ENCODE measurements at regions not wholly inside any gene's neighbourhood (a gene's known extent, or its start where the extent isn't known, plus 50 kb on each side); places are given as distances from the start of the nearest gene placed in this dataset.

DNA sequence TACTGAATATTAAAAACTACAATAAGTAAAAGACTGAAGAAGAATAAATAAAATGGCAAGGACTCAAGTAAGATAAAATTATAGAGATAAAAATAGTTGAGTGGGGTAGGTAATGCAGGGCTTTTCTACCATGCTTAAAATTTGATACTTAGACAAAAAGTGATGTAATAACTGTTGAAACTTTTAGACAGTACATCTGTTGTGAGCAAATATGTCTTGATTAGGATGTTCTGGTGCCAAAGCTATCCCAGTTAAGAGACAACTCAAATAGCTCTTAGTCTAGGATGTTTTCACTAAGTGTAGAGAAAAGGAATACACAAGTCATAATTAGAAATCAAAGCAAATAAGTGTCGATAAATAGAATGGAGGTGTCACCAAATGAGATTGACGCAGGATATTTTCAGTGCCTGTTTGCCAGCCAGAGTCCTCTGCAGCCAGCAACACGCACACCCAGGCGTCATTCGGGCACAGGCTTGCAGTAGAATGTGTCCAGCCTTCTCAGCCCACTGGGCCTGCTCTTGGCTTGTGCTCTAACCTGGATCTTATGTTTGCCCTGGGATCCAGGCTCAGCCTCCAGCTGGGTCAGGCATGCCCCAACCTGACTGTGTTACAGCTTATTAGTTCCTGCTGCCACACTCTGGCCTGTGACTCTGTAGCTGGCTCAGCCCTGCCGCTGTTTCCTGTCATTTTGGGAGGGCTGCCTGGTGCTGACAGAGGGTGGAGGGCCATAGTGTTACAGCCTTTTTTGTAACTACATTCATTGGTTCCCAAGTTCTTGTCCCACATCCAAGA, 766.2 kb downstream of the PCDH17 start:
- TF ChIP-seq EZH2phosphoT487 (IDR thresholded peaks at IDR 0.05; ENCODE audit: borderline replicate concordance, low read length) (no peak), EZH2 (IDR thresholded peaks at IDR 0.05; ENCODE audit: low read length, unreplicated experiment) (no peak)
- TF ChIP-seq, protein P1, sequence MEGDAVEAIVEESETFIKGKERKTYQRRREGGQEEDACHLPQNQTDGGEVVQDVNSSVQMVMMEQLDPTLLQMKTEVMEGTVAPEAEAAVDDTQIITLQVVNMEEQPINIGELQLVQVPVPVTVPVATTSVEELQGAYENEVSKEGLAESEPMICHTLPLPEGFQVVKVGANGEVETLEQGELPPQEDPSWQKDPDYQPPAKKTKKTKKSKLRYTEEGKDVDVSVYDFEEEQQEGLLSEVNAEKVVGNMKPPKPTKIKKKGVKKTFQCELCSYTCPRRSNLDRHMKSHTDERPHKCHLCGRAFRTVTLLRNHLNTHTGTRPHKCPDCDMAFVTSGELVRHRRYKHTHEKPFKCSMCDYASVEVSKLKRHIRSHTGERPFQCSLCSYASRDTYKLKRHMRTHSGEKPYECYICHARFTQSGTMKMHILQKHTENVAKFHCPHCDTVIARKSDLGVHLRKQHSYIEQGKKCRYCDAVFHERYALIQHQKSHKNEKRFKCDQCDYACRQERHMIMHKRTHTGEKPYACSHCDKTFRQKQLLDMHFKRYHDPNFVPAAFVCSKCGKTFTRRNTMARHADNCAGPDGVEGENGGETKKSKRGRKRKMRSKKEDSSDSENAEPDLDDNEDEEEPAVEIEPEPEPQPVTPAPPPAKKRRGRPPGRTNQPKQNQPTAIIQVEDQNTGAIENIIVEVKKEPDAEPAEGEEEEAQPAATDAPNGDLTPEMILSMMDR (conservative IDR thresholded peaks at IDR 0.05; ENCODE audit: low read depth, low read length), result no peak
- ChIA-PET CTCF (no interaction called here), POLR2A (ENCODE audit: unreplicated experiment) (no interaction called here)
- Histone ChIP-seq H3K27ac (ENCODE audit: low read length) (no peak overlapping the region), H3F3A (ENCODE audit: low read length, unreplicated experiment) (no peaks in the 10 kb centered on the region), H3K4me1 (ENCODE audit: insufficient read depth, low read length) (no peaks in the 10 kb centered on the region), H2AFZ (ENCODE audit: low read length) (no peak overlapping the region), H3K27me3 (ENCODE audit: low read length) (no peaks in the 10 kb centered on the region), H3K9me2 (replicated peaks; ENCODE audit: low read length) (no peaks in the 10 kb centered on the region), H3K4me2 (ENCODE audit: low read length) (no peak overlapping the region), H3K9me3 (ENCODE audit: low read length) (no peaks in the 10 kb centered on the region), H3K36me3 (ENCODE audit: low read depth, low read length) (no peaks in the 10 kb centered on the region), H3K79me2 (ENCODE audit: low read length) (no peaks in the 10 kb centered on the region), H3K4me3 (ENCODE audit: low read length) (no peak overlapping the region), H4K20me1 (ENCODE audit: low read length) (no peaks in the 10 kb centered on the region), H3K9ac (ENCODE audit: low read length) (no peak overlapping the region)
- ATAC-seq, result no peak
- DNase-seq, result no peak
- BruUV-seq (replicated peaks), result no TSS peak
- intact Hi-C loops (cut with micrococcal nuclease), result no loop called here

DNA sequence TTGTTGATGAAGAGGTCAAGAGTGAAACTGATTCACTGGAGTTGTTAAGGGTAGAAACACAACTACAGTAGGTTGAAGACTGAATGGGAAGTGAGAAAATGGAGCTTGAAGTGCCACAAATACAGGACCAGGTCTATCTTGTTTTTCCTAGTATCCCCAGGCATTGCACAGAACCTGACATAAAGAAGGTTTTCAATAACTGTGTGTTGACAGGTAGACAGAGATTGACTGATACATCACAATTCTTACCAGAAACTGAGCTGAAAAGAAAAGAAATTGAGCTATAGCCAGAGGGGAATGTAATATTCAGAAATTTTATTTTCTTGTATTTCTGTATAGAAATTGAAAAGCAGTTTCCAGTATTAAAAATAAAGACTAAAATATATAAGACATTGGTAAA, 767.7 kb downstream of the PCDH17 start:
- Histone ChIP-seq H3K36me3 (ENCODE audit: low read depth, low read length) (no peaks in the 10 kb centered on the region), H3K9me3 (ENCODE audit: low read length) (no peaks in the 10 kb centered on the region), H2AFZ (ENCODE audit: low read length) (no peak overlapping the region), H3K4me1 (ENCODE audit: insufficient read depth, low read length) (no peaks in the 10 kb centered on the region), H3K79me2 (ENCODE audit: low read length) (no peaks in the 10 kb centered on the region), H3K4me3 (ENCODE audit: low read length) (no peak overlapping the region), H3K9me2 (replicated peaks; ENCODE audit: low read length) (no peaks in the 10 kb centered on the region), H3K27me3 (ENCODE audit: low read length) (no peaks in the 10 kb centered on the region), H3K9ac (ENCODE audit: low read length) (no peak overlapping the region), H3K27ac (ENCODE audit: low read length) (no peak overlapping the region), H4K20me1 (ENCODE audit: low read length) (no peaks in the 10 kb centered on the region), H3K4me2 (ENCODE audit: low read length) (no peak overlapping the region), H3F3A (ENCODE audit: low read length, unreplicated experiment) (no peaks in the 10 kb centered on the region)
- intact Hi-C loops (cut with micrococcal nuclease), result no loop called here
- POLR2A ChIA-PET (ENCODE audit: unreplicated experiment), result no interaction called here
- ATAC-seq (no peak), DNase-seq (no peak)
- TF ChIP-seq, protein P1 (conservative IDR thresholded peaks at IDR 0.05; ENCODE audit: low read depth, low read length), result no peak
- TF ChIP-seq EZH2phosphoT487 (IDR thresholded peaks at IDR 0.05; ENCODE audit: borderline replicate concordance, low read length) (no peak), EZH2 (IDR thresholded peaks at IDR 0.05; ENCODE audit: low read length, unreplicated experiment) (no peak)
- BruUV-seq (replicated peaks), result no TSS peak
- CTCF ChIA-PET, result no interaction called here

DNA sequence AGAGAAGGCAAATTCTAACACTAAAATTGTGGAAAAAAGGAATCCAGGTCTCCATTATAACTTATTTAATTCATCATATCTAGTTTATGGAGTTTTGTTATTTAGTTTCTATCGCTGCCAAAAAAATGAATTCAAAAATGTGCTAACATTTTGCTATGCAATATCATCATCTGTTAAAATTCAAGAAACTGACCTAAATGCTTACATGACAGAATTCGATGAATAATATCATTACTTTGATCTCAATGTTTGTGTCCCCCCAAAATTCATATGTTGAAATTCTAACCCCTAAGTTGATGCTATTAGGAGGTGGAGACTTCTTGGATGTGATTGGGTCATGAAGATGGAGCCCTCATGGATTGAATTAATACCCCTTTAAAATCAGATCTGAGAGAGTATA, 775.0 kb downstream of the PCDH17 start:
- Histone ChIP-seq H3F3A (ENCODE audit: low read length, unreplicated experiment) (no peaks in the 10 kb centered on the region), H3K27ac (ENCODE audit: low read length) (no peak overlapping the region), H3K36me3 (ENCODE audit: low read depth, low read length) (no peaks in the 10 kb centered on the region), H3K9me2 (replicated peaks; ENCODE audit: low read length) (no peaks in the 10 kb centered on the region), H2AFZ (ENCODE audit: low read length) (no peak overlapping the region), H3K27me3 (ENCODE audit: low read length) (no peaks in the 10 kb centered on the region), H3K4me1 (ENCODE audit: insufficient read depth, low read length) (no peaks in the 10 kb centered on the region), H3K9ac (ENCODE audit: low read length) (no peak overlapping the region), H3K9me3 (ENCODE audit: low read length) (no peaks in the 10 kb centered on the region), H3K4me3 (ENCODE audit: low read length) (no peak overlapping the region), H3K4me2 (ENCODE audit: low read length) (no peak overlapping the region), H4K20me1 (ENCODE audit: low read length) (no peaks in the 10 kb centered on the region), H3K79me2 (ENCODE audit: low read length) (no peaks in the 10 kb centered on the region)
- ChIA-PET POLR2A (ENCODE audit: unreplicated experiment) (no interaction called here), CTCF (no interaction called here)
- TF ChIP-seq EZH2 (IDR thresholded peaks at IDR 0.05; ENCODE audit: low read length, unreplicated experiment), result no peak
- TF ChIP-seq, protein P1 (conservative IDR thresholded peaks at IDR 0.05; ENCODE audit: low read depth, low read length), result no peak
- no peak for TF ChIP-seq EZH2phosphoT487 (IDR thresholded peaks at IDR 0.05; ENCODE audit: borderline replicate concordance, low read length)
- DNase-seq, result no peak
- intact Hi-C loops (cut with micrococcal nuclease), result no loop called here
- ATAC-seq, result no peak
- no TSS peak for BruUV-seq (replicated peaks)
